K562 (cell line): ENCODE measurements at regions not wholly inside any gene's neighbourhood (a gene's known extent, or its start where the extent isn't known, plus 50 kb on each side); places are given as distances from the start of the nearest gene placed in this dataset.

ENCODE experiments used
- CEBPB ChIP-seq: fragments of 450-650 bp; IDR thresholded peaks from 2 replicates; pipeline ENCODE4 v1.6.1; 2016; ENCODE audit warnings: missing genetic modification characterization, missing compliant biosample characterization
- FIP1L1 ChIP-seq: fragments of 200-400 bp; formaldehyde crosslinking; IDR thresholded peaks from 2 replicates; pipeline ENCODE4 v1.6.1; 2018; ENCODE audit warnings: mild to moderate bottlenecking, low read depth, low read length; ENCODE audit not compliant: poor library complexity, severe bottlenecking
- JUND ChIP-seq, 2 experiments: IDR thresholded peaks; 2 replicates in 1 of 2; 3 replicates in 1 of 2; pipeline ENCODE4 v1.6.1; 2011; ENCODE audit warnings: borderline replicate concordance in 2 of 2, low read depth in 2 of 2, low read length in 2 of 2, improper control_type of control experiment in 1 of 2, missing biosample characterization in 1 of 2, missing genetic modification characterization in 1 of 2, missing genetic modification reagents in 1 of 2
- NR2C2 ChIP-seq, 2 experiments: fragments of 200-800 bp in 1 of 2; sonication (Bioruptor generic) in 1 of 2; sonication (generic) in 1 of 2; formaldehyde crosslinking in 1 of 2; IDR thresholded peaks; 2 replicates each; pipeline versions ENCODE4 v1.6.1 to v1.8.0; 2016 to 2022; ENCODE audit warnings: mild to moderate bottlenecking in 1 of 2, missing compliant biosample characterization in 1 of 2, missing genetic modification characterization in 1 of 2, missing genetic modification reagents in 1 of 2
- POLR2AphosphoS5 ChIP-seq: IDR thresholded peaks from 2 replicates; pipeline ENCODE4 v1.6.1; 2011; ENCODE audit warnings: mild to moderate bottlenecking, low read depth, low read length, moderate library complexity; ENCODE audit not compliant: control insufficient read depth, insufficient read depth
- PTRF ChIP-seq: fragments of 450-650 bp; IDR thresholded peaks from 2 replicates; pipeline ENCODE4 v1.6.1; 2016; ENCODE audit warnings: mild to moderate bottlenecking, missing genetic modification characterization, missing compliant biosample characterization
- TGIF2 ChIP-seq: sonication (generic); formaldehyde crosslinking; IDR thresholded peaks from 2 replicates; pipeline ENCODE4 v1.8.1; 2022; ENCODE audit warnings: mild to moderate bottlenecking, missing genetic modification reagents, moderate library complexity
- ZNF24 ChIP-seq: fragments of 450-650 bp; IDR thresholded peaks from 2 replicates; pipeline ENCODE4 v1.6.1; 2016
- TF ChIP-seq, protein P1 (sequence below), 3 experiments: IDR thresholded peaks in 2 of 3; conservative IDR thresholded peaks in 1 of 3; 2 replicates each; pipeline ENCODE4 v1.5.1; 2011 to 2012; ENCODE audit warnings: low read length in 3 of 3, mild to moderate bottlenecking in 3 of 3, control low read depth in 2 of 3, improper control_type of control experiment in 1 of 3, inconsistent platforms in 1 of 3, low read depth in 1 of 3, mixed read lengths in 1 of 3, moderate library complexity in 1 of 3; ENCODE audit not compliant: insufficient read depth in 2 of 3
- TF ChIP-seq, protein P2 (sequence below): fragments of 150-350 bp; conservative IDR thresholded peaks from 2 replicates; pipeline ENCODE4 v1.6.1; 2014; ENCODE audit warnings: low read length

- TF ChIP-seq FIP1L1 (no peak), ZNF24 (no peak), CEBPB (tag) (no peak), JUND (IDR thresholded peaks at IDR 0.05; ENCODE audit: borderline replicate concordance, low read depth, low read length) (no peak), JUND (tag; IDR thresholded peaks at IDR 0.05; ENCODE audit: borderline replicate concordance, low read depth, low read length) (no peak), PTRF (no peak), TGIF2 (no peak), NR2C2 (CRISPR knock-in tag; IDR thresholded peaks at IDR 0.05) (no peak), NR2C2 (tag; IDR thresholded peaks at IDR 0.05) (no peak), POLR2AphosphoS5 (no peak)
- TF ChIP-seq, protein P1, sequence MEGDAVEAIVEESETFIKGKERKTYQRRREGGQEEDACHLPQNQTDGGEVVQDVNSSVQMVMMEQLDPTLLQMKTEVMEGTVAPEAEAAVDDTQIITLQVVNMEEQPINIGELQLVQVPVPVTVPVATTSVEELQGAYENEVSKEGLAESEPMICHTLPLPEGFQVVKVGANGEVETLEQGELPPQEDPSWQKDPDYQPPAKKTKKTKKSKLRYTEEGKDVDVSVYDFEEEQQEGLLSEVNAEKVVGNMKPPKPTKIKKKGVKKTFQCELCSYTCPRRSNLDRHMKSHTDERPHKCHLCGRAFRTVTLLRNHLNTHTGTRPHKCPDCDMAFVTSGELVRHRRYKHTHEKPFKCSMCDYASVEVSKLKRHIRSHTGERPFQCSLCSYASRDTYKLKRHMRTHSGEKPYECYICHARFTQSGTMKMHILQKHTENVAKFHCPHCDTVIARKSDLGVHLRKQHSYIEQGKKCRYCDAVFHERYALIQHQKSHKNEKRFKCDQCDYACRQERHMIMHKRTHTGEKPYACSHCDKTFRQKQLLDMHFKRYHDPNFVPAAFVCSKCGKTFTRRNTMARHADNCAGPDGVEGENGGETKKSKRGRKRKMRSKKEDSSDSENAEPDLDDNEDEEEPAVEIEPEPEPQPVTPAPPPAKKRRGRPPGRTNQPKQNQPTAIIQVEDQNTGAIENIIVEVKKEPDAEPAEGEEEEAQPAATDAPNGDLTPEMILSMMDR (IDR thresholded peaks at IDR 0.05 in 2 of 3, conservative IDR thresholded peaks at IDR 0.05 in 1 of 3; ENCODE audit: insufficient read depth in 2 of 3, low read depth in 1 of 3, low read length in 3 of 3) = no peak
- TF ChIP-seq, protein P2, sequence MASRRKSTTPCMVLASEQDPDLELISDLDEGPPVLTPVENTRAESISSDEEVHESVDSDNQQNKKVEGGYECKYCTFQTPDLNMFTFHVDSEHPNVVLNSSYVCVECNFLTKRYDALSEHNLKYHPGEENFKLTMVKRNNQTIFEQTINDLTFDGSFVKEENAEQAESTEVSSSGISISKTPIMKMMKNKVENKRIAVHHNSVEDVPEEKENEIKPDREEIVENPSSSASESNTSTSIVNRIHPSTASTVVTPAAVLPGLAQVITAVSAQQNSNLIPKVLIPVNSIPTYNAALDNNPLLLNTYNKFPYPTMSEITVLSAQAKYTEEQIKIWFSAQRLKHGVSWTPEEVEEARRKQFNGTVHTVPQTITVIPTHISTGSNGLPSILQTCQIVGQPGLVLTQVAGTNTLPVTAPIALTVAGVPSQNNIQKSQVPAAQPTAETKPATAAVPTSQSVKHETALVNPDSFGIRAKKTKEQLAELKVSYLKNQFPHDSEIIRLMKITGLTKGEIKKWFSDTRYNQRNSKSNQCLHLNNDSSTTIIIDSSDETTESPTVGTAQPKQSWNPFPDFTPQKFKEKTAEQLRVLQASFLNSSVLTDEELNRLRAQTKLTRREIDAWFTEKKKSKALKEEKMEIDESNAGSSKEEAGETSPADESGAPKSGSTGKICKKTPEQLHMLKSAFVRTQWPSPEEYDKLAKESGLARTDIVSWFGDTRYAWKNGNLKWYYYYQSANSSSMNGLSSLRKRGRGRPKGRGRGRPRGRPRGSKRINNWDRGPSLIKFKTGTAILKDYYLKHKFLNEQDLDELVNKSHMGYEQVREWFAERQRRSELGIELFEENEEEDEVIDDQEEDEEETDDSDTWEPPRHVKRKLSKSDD = no peak
Observed at GRCh38 chr11:86885311-86885710, 69.9 kb downstream of the FZD4 start.
